KBM-7 (cell line): ENCODE measurements at regions not wholly inside any gene's neighbourhood (a gene's known extent, or its start where the extent isn't known, plus 50 kb on each side); places are given as distances from the start of the nearest gene placed in this dataset.
"Not testable (repeated sequence)": the region's sequence is repeated elsewhere in the genome, so short reads cannot be mapped to it uniquely, and the experiment has no call there.

ENCODE experiments used
- DNase-seq: peaks from one replicate; pipeline ENCODE4 v3.0.0-alpha.2; 2015
- in situ Hi-C: fragments of 300-500 bp; cut with MboI; formaldehyde crosslinking; loops from 2 replicates; pipeline ENCODE4 v1.14.3; 2020; ENCODE audit warnings: low sequenced_read_pairs, low pct_unique_long_range_greater_than_20kb, mixed read lengths

DNA sequence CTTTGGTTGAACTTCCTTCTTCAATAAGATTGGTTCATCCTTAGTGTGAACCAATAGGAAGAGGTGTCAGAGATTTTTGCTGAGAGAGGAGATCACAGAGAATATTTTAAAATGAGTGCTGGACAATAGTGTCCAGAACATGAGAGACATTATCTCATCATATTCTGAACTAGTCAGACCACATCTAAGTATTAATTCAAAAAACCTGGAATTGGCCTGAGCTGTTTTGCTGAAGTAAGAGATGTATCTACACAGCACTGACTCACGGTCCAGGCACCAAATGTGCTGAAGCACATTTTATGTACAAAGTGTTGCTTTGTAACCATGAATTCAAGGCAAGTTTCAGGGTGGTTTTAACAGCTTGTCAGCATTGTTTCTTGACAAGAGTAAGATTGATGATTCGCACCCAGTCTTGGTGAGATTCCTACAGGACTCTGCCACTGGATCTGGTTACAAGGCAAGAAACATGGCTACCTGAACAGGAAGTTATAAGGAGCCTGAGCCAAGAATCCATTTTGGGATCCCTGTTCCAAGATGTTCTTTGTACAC is 178.2 kb upstream of the HEY2 start:
- in situ Hi-C loops = no loop called here

DNA sequence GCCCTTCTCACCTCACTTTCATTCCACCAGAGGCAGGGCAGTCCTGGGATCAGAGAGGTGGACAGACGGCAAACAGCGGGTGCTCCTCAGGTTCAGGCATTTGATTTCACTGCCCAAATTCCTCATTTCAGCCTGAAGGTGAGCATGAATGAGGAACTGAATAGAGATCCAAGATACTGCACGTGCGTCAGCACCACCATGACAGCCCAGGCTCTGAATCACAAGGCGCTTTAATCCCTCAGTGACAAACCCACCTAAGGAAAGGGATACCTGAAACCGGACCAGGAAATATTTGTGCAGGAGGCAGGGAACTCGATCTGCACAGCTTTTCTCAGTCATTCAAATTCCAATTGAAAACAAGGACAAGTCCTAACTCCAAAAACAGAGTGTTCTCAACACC is 174.8 kb upstream of the HEY2 start:
- in situ Hi-C loops = no loop called here
- no peak for DNase-seq

More for the DNA sequence above, 178.2 kb upstream of the HEY2 start:
- DNase-seq = no peak

DNA sequence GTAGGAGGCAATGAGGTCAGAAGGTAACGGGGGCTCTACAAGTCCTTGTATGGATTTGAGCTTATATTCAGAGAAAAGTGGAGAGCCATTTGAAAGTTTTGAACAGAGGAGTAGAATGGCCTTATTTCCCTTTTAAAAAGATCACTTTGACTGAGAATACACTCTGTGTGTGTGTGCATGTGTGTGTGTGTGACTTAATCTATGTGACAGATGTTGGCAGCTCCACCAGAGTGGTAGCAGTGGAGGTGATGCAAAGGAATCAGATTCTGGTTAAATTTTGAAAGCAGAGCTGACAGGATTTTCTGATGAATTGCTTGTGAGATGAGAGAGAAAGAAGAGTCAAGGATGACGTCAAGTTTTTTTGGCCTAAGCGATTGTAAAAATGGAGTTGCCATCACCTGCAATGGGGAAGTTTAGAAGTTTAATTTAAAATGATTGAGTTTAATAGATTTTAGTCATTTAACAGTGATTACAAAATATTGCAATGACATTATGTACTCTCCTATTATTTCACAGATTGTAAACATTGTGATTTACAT is 172.2 kb upstream of the HEY2 start:
- DNase-seq = no peak

DNA sequence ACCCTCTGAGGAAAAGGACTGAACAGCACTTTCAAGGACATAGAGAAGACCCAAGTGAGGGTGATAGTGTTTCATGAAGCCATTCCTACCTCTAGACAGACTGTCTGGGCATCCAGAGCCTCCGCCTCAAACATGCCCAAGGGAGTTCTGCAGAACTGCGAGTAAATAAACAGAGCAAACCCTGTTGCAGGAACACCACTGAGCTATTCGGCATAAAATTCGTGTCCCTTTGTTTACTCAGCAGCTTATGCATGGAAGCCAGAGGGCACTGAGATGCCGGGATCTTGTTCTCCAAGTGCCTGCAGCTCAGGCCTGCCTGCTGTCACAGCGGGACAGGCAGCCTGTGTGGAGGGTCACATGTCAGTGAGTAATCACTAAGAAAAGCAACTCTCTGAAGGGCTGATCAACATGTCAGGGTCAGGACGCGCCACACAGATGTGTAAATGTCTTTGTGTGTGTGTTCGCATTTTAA is 164.9 kb upstream of the HEY2 start:
- no peak for DNase-seq
- in situ Hi-C loops = no loop called here

More for the DNA sequence above, 172.2 kb upstream of the HEY2 start:
- in situ Hi-C loops = no loop called here

DNA sequence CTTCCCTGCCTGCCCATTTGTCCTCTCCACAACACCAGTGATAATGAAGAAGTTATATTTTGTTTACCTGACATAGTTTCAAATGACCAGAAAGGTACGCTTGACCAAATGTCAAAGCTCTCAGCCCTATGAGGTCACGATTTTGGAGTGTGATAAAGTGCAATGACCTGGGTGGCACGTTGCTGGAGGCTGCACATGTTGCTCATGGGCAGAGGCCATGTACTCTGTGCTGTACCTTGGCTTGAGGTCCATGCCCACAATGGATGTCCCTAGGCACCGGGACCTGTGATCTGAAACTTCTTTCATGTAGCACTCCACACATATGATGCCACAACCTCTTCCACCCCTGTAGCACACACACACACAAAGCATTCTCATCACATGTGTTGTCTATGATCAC is 164.0 kb upstream of the HEY2 start:
- no peak for DNase-seq
- in situ Hi-C loops = no loop called here

DNA sequence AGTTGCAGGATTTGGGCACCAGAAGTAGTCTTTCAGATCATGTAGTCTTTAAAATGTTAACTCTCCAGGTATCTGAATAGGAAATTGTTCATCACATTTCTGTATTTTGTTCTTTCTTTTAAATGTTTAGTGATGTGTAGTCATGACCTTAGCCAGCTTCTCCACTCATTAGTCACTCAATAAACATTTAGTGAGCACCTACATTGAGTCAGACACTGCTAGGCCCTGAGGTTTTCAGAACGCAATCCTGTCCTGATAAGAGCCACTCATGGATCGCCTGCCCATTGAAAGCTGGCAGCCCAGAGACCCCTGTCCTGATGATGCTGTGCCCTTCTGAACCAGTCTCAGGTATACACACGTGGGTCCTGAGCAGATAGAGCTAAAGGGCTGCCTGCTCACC is 163.4 kb upstream of the HEY2 start:
- in situ Hi-C loops = no loop called here
- no peak for DNase-seq

DNA sequence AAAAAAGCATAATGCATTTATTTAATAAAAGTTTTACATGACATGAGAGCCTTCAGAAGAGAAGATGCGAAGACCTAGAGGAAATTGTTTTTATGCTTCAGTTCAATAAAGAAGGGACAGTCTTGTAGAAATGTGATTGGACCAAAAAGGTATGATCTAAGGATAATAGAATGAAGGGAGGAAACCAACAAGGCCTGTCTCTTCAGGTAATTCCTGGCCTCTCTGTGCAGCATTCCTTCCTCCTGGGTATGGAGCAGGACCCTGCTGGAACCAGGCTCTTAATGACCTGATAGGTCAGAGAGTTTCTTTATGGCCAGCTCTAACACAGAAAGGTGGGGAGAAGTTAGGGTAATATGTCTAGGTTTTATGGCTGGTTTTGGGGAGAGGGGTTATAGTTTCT is 162.8 kb upstream of the HEY2 start:
- DNase-seq = no peak
- in situ Hi-C loops = no loop called here

DNA sequence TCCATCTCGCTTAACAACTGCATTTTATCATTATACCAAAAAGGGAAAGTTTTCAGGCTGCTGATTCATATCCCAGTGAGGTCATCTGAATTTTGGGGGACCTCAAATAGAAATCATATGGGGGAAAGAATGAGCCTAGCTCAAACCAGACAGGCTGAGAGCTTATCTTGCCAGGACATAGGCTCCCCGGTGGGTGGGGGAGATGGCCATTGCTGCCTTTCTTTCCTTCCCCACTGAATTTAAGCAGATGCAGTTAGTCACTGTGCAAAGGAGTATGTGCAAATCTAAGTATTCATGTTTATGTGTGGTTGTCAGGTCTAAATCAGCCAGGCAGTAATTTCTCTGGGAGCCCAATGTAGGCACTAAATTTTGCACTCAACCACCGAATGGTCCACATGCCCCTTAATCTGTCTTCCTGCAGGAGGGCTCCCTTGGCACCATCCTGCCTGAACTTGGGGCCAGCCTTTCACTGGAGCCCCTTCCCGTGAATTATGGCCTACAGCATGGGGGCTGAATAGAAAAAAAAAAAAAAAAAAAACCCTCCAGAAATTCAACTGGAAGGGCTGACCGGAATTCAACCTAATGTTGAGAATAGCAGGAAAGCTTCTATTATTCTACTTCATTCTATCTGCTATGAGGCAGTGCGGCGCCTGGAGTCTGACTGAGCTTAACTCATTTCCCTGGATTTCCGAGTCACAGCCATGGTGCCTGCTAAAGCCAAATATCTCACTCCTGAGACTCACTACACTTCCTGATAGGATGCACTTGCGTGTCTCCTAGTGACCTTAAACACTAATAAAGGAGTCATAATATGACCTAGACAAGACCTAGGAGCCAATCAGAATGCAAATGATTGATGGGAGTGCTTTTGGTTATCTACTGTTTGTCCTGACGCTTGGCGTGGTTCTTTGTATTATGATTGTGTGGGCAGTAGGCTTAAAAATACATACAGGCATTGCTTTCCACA is 161.5 kb upstream of the HEY2 start:
- DNase-seq = no peak
- in situ Hi-C loops = no loop called here

DNA sequence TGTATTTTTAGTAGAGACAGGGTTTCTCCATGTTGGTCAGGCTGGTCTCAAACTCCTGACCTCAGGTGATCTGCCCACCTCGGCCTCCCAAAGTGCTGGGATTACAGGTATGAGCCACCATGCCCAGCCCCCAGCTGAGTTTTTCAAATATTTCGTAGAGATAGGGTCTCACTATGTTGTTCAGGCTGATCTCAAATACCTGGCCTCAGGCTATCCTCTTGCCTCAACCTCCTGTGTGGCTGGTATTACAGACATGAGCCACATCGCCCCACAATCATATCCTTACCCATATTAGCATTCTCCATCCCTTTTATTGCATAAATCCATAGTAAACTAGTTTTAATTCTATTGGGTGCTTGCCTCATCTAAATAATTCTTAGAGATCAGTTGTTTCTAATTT is 157.6 kb upstream of the HEY2 start:
- in situ Hi-C loops, DNase-seq: not testable (repeated sequence)

DNA sequence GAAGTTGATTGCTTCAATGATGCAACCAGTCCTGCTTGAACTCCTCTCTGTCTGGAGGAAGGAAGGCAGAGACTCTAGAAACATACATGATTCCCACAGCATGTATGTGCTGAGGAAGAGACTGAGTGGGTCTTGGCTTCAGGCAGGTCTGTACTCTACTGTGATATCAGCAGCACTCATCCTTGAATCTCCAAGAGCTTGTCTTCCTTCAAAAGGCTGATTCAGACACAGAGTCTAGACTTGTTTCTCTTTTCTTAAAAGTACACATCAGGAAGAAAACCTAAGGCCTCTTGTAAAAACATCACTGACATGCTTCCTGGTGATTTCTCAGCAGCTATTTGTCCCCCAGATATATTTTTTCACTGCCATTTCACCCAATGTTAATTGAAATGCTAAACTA is 155.7 kb upstream of the HEY2 start:
- in situ Hi-C loops = no loop called here
- no peak for DNase-seq

DNA sequence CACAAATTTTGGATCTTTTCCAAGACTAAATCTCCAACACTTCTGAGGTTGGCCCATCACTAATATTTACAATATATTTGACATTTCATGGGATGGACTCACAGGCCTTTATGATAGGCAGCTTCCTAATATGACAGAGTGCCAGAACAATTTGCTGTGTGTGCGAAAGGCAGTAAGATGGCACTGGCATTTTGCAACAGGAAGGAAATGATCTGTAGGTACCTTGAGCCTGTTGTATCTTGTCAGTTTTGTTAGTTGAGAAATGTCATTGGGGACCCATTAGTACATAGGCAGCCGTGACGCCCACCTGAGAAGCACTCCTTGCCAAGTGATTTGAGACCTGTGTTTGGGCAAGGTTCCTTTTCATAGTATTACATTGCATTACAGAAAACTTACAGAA is 153.4 kb upstream of the HEY2 start:
- no peak for DNase-seq

DNA sequence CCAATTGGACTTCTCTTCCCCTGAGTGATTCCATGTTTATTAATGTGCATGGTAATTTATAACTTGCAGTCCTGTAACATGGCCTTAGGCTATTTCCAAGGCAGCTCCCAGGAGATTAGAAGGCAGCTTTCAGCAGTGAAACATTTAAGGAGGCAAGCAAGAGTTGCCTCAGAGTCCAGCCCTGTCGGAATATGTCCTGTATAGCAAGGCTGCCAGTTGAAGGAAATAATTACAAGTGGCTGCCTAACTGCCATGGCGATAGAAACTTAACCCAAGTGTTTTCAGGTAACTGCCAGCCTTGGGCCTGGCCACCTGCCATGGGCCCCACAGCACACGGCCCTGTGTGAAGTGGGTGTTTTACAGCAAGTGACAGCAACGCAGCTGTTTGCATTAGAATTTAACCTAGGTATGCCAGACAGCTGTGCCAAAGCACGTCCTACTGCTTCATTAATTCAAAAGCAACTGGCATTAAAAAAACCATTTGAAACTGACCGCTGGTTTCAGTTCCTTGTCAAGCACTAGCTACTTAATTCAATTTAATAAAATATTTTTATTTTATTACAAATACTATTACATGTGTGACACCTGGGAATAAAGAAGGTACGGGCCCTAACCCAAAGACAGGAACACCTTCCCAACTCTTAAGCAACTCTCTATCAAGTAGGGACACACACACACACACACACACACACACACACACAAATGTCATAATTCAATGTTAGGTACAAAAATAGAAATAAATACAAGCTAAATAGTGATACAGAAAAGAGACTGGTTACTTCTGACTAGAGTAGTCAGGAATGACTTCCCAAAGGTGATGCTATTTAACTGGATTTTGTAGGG is 151.8 kb upstream of the HEY2 start:
- DNase-seq = no peak

More for the DNA sequence above, 153.4 kb upstream of the HEY2 start:
- in situ Hi-C loops = no loop called here

DNA sequence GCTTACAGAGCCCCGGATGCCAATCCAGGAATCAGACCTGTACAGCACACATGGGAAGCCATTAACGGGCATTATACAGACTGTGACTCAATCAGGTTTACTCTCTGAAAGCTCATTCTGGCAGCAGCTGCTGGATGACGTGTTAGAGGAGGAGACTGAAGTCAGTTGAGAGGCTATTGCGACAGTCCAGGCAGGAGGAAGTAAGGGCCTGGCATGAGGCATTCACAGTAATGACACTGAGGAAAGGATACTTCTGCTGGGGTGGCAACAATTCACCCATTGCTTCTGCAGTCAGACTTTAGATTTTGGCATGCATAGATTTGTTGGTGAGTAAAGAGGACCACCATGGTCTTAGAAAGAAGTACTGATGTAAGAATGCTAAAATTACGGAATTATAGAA is 151.0 kb upstream of the HEY2 start:
- in situ Hi-C loops = no loop called here
- peak; percentile 10 for DNase-seq

More for the DNA sequence above, 151.8 kb upstream of the HEY2 start:
- in situ Hi-C loops = no loop called here

DNA sequence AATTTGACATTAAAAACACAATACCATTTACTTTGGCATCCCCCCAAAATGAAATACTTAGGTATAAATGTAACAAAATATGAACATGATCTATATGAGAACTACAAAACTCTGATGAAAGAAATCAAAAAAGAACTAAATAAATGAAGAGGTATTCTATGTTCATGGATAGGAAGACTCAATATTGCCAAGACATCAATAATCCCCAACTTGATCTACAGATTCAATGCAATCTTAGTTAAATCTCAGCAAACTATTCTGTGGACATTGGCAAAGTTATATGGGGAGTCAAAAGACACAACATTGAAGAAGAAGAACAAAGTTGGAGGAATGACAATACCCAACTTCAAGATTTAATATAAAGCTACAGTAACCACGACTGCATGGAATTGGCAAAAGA is 145.2 kb upstream of the HEY2 start:
- no peak for DNase-seq
- in situ Hi-C loops = no loop called here

DNA sequence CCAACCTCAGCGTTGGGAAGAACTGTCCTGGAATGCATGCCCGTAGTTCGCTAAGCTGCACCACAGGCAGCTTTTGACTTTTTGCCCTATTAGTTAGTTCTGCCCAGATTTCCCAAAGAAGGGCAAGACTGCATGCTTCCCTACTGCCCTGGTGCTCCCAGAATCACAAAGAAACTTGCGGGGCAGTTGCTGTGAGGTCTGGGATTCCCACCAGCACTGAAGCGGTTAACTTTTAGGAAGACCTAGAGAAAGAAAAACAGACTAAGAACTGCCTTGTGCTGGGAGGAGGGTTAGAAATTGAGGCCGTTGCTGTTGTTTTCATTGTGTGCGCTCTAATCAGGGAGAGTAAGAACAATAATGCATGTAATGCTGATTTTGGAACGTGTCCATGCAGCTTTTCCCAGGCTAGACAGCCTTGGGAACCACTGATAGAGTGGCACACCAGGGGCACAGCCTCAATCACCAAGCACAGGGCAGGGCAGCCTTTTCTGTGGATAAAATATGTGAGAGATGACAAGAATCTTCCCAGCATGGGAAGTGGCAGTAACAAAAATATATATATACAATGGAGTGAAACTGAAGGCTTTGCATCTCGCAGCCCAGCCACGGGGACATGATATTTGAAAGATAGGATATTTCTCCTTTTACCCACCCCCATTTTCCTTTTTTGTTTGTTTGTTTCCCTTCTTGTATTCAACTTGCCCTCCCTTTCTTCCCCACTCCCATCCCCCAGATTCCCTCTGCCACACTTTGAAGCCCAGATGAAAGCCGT is 137.7 kb upstream of the HEY2 start:
- in situ Hi-C loops = no loop called here
- no peak for DNase-seq

DNA sequence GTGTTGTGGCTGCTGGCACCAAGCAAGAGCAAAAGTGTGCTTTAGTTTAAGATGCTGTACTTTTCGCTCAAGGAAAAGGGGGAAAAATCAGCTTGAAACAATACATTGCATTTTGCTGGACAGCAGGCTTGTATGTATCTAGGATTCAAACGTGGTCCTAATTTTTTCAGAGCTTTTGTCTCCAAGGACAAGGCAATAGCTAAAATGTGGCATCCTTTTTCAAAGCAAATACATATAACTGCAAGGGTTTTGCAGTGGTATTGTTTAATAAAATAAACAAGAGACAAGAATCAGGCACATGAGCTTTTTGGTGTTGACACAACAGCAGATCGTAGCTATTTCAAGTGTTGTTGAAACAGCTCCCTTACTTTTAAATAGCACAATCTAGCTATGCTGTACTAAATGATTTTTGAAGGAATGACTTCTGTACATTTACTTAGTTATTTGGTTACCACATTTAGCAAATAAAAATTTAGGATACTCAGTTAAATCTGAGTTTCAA is 137.0 kb upstream of the HEY2 start:
- no peak for DNase-seq
- in situ Hi-C loops = no loop called here

DNA sequence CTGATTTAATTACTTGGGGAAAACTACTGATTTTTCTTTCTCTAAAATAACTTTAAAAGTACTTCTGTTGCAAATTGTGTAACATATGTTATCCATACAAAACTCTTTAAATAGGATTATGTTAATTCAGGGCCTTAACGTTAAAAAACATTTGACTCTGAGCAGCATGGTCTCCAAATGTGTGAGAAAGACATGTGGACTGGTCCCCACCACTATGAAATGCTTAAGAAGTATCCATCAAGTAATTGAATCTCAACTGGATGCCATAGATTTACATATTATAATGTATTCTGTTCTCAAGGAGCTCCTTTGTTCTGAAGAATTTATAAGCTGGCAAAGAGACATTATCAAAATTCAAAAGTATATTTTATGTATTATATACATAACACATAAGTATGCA is 130.8 kb upstream of the HEY2 start:
- DNase-seq = no peak
- in situ Hi-C loops = no loop called here

DNA sequence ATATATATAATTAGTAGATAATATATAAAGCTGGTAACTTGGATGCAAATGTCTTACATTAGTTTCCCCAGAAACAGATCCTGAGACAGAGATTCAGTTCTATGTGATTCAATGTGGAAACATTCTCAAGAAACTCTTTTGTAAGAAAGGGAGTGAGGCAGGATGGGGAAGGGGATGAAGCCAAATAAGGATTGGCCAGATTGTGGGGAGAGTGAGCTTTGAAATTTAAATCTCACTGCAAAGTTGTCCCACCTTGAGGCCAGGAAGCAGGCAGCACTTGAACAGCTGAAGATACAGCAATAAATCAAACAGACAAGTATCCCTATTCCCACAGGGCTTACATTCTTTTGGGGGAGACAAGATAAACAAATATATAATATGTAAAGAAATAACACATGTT is 126.3 kb upstream of the HEY2 start:
- in situ Hi-C loops = no loop called here
- no peak for DNase-seq

DNA sequence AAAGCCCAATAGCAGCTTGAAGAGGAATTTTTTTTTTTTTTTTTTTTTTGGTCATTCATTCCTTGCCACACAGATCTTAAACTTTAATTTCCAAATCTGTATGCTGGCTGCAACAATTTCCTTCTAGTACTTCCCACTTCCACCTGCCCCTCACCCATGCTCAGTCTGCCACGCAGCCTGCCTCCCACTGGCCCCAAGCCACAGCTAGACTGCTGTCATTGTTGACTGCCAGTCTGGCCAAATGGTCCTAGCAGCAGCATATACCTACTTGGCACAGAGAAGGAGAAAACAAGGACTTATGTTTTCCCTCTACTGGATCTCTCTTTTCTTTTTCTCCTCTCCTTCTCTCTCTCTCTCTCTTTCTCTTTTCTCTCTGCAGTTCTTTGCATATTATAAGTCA is 118.3 kb upstream of the HEY2 start:
- no peak for DNase-seq
- in situ Hi-C loops = no loop called here
